Endothelial cell of umbilical vein (primary cell): ENCODE measurements at regions not wholly inside any gene's neighbourhood (a gene's known extent, or its start where the extent isn't known, plus 50 kb on each side); places are given as distances from the start of the nearest gene placed in this dataset.

Experiments
- POLR2A ChIP-seq: IDR thresholded peaks from 2 replicates; pipeline ENCODE4 v1.6.1; 2012; ENCODE audit warnings: low read depth, mild to moderate bottlenecking, control low read depth, low read length
- POLR2AphosphoS5 ChIP-seq: IDR thresholded peaks from 2 replicates; pipeline ENCODE4 v1.6.1; 2012; ENCODE audit warnings: low read depth, mild to moderate bottlenecking, control low read depth, low read length, moderate library complexity; ENCODE audit not compliant: insufficient read depth

GRCh38 chr4:13940921-13941320 lies 313.4 kb upstream of the BOD1L1 start:
- no peak for TF ChIP-seq POLR2A
- no peak for TF ChIP-seq POLR2AphosphoS5
